Brain microvascular endothelial cell (primary cell): ENCODE measurements at regions not wholly inside any gene's neighbourhood (a gene's known extent, or its start where the extent isn't known, plus 50 kb on each side); places are given as distances from the start of the nearest gene placed in this dataset.

Experiments used
- DNase-seq: peaks from one replicate; pipeline ENCODE4 v3.0.0-alpha.2; 2020
- H3K27ac ChIP-seq: fragments of 250-450 bp; sonication (Bioruptor Pico); 2 replicates; pipeline ENCODE4 v1.5.1; 2020; ENCODE audit warnings: mild to moderate bottlenecking, moderate library complexity
- H3K27me3 ChIP-seq: fragments of 250-450 bp; sonication (Bioruptor Pico); replicated peaks from 2 replicates; pipeline ENCODE4 v1.5.1; 2020; ENCODE audit warnings: mild to moderate bottlenecking
- H3K36me3 ChIP-seq: fragments of 250-450 bp; sonication (Bioruptor Pico); replicated peaks from 2 replicates; pipeline ENCODE4 v1.5.1; 2020; ENCODE audit warnings: mild to moderate bottlenecking
- H3K4me3 ChIP-seq: 2 replicates; pipeline ENCODE4 v1.5.1; 2011; ENCODE audit warnings: low read depth, mild to moderate bottlenecking, control low read depth, low read length, moderate library complexity
- CTCF ChIP-seq: IDR thresholded peaks from 2 replicates; pipeline ENCODE4 v1.5.1; 2011; ENCODE audit warnings: low read depth, mild to moderate bottlenecking, moderate library complexity, low read length, control low read depth, inconsistent platforms; ENCODE audit errors: missing control alignments
- in situ Hi-C: cut with HindIII; loops from 2 replicates; pipeline ENCODE4 v1.10.0; 2017; ENCODE audit warnings: low sequenced_read_pairs, low pct_ligation_motif_present

GRCh38 chr1:177427811-177428210 lies 257.1 kb downstream of the BRINP2 start:
- DNase-seq = no peak
- no peaks in the 10 kb centered on the region for H3K36me3 ChIP-seq
- no peak overlapping the region for H3K27ac ChIP-seq
- in situ Hi-C loops = no loop called here
- H3K4me3 ChIP-seq = no peak overlapping the region
- TF ChIP-seq CTCF = no peak
- H3K27me3 ChIP-seq = no peaks in the 10 kb centered on the region

- no peaks in the 10 kb centered on the region for H3K36me3 ChIP-seq
- no peaks in the 10 kb centered on the region for H3K27me3 ChIP-seq
- no peak for DNase-seq
- TF ChIP-seq CTCF = no peak
- in situ Hi-C loops = no loop called here
- H3K4me3 ChIP-seq = no peak overlapping the region
- H3K27ac ChIP-seq = no peak overlapping the region
These were observed 255.7 kb downstream of the BRINP2 start for GRCh38 chr1:177426497-177426896.

GRCh38 chr1:177425199-177425598 lies 254.4 kb downstream of the BRINP2 start:
- Histone ChIP-seq H3K27me3 (no peaks in the 10 kb centered on the region), H3K4me3 (no peak overlapping the region), H3K36me3 (no peaks in the 10 kb centered on the region), H3K27ac (no peak overlapping the region)
- DNase-seq = no peak
- no peak for TF ChIP-seq CTCF
- in situ Hi-C loops = no loop called here

GRCh38 chr1:177424744-177425143 lies 254.0 kb downstream of the BRINP2 start:
- Histone ChIP-seq H3K36me3 (no peaks in the 10 kb centered on the region), H3K4me3 (no peak overlapping the region), H3K27ac (no peak overlapping the region), H3K27me3 (no peaks in the 10 kb centered on the region)
- in situ Hi-C loops = no loop called here
- no peak for DNase-seq
- no peak for TF ChIP-seq CTCF

GRCh38 chr1:177423090-177423489 lies 252.3 kb downstream of the BRINP2 start:
- Histone ChIP-seq H3K27ac (no peak overlapping the region), H3K36me3 (no peaks in the 10 kb centered on the region), H3K4me3 (no peak overlapping the region), H3K27me3 (no peaks in the 10 kb centered on the region)
- DNase-seq = no peak
- TF ChIP-seq CTCF = no peak
- in situ Hi-C loops = no loop called here

GRCh38 chr1:177413982-177414596 lies 243.3 kb downstream of the BRINP2 start:
- TF ChIP-seq CTCF = no peak
- in situ Hi-C loops = no loop called here
- DNase-seq = no peak
- Histone ChIP-seq H3K27ac (no peak overlapping the region), H3K4me3 (no peak overlapping the region), H3K36me3 (no peaks in the 10 kb centered on the region), H3K27me3 (no peaks in the 10 kb centered on the region)
